Erythroblast (primary cell): ENCODE measurements at regions not wholly inside any gene's neighbourhood (a gene's known extent, or its start where the extent isn't known, plus 50 kb on each side); places are given as distances from the start of the nearest gene placed in this dataset.

Source experiments
- DNase-seq, 2 experiments: peaks; one replicate each; lab custom pipeline; 2025; lab: John Stamatoyannopoulos, UW
- GATA1 ChIP-seq: IDR thresholded peaks from 2 replicates; pipeline ENCODE4 v1.6.1; 2011; ENCODE audit warnings: low read depth, mild to moderate bottlenecking, control low read depth, low read length, moderate library complexity
- POLR2A ChIP-seq: IDR thresholded peaks from 2 replicates; pipeline ENCODE4 v1.6.1; 2011; ENCODE audit warnings: mild to moderate bottlenecking, low read length

- no peak for TF ChIP-seq GATA1
- DNase-seq: no peak
These were observed 69.5 kb upstream of the ZC3H12C start for GRCh38 chr11:110023711-110024110.

- TF ChIP-seq POLR2A (no peak), GATA1 (no peak)
- no peak for DNase-seq
These were observed 66.2 kb upstream of the ZC3H12C start for GRCh38 chr11:110026858-110027626.

GRCh38 chr11:110027627-110028371, 65.4 kb upstream of the ZC3H12C start:
- DNase-seq: no peak
- TF ChIP-seq GATA1 (no peak), POLR2A (no peak)

GRCh38 chr11:110028921-110029320, 64.3 kb upstream of the ZC3H12C start:
- TF ChIP-seq GATA1 (no peak), POLR2A (no peak)
- no peak for DNase-seq

- DNase-seq: no peak
These were observed 63.5 kb upstream of the ZC3H12C start for GRCh38 chr11:110029714-110030113.

GRCh38 chr11:110031171-110031570, 62.0 kb upstream of the ZC3H12C start:
- no peak for DNase-seq
- TF ChIP-seq GATA1 (no peak), POLR2A (no peak)

More at GRCh38 chr11:110029714-110030113, 63.5 kb upstream of the ZC3H12C start:
- TF ChIP-seq GATA1 (no peak), POLR2A (no peak)

GRCh38 chr11:110032259-110032658, 60.9 kb upstream of the ZC3H12C start:
- no peak for DNase-seq
- TF ChIP-seq GATA1 (no peak), POLR2A (no peak)

- no peak for TF ChIP-seq POLR2A
These were observed 60.1 kb upstream of the ZC3H12C start for GRCh38 chr11:110032957-110033570.

GRCh38 chr11:110034806-110035205, 58.4 kb upstream of the ZC3H12C start:
- TF ChIP-seq POLR2A (no peak), GATA1 (no peak)
- no peak for DNase-seq

More at GRCh38 chr11:110032957-110033570, 60.1 kb upstream of the ZC3H12C start:
- peak in 1 of 2 experiments; percentile 2 for DNase-seq

- TF ChIP-seq GATA1 (no peak), POLR2A (no peak)
- peak in 1 of 2 experiments; percentile 28 for DNase-seq
These were observed 57.8 kb upstream of the ZC3H12C start for GRCh38 chr11:110035357-110035756.

- DNase-seq: no peak
- no peak for TF ChIP-seq GATA1
- no peak for TF ChIP-seq POLR2A
These were observed 55.0 kb upstream of the ZC3H12C start for GRCh38 chr11:110038201-110038600.
